ENCODE measurements at regions not wholly inside any gene's neighbourhood (a gene's known extent, or its start where the extent isn't known, plus 50 kb on each side); places are given as distances from the start of the nearest gene placed in this dataset.

DNA sequence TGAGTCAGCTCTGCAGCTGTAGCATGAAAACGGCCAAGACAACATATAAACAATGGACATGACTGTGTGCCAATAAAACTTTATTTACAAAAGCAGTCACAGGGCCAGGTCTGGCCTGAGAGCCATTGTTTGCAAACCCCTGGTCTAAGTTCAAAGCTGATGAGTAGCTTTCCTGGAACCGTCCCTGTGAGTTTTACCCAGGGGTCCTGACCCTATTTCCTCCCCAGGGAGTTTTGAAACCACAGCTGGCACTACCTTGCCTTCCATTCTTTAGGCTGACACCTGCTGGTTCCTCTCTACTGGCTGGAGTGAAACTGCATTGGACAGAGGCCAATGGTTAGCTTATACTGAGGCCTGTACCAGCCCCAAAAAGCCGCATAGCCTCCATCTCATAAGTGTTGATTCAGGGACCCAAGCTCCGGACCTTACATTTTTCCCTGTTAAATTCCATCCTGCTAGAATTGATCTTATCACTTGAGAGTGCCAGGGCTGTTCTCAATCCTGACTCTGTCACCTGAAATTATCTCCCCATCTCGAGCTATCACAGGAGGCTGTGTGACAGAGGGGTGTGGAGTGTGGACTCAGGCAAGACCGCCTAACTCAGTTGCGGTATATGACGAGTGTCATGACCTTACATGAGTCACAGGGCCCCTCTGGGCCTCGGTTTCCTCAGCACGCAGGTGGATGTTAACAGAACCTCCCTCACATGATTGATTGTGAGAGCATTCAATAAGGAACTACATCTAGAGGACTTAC is 343.6 kb downstream of the NPHP4 start:
- no peak overlapping the region for H3K4me2 ChIP-seq
- DNase-seq (ENCODE audit: low spot score), result no peak
- no peaks in the 10 kb centered on the region; the same call in 1 of the 2 replicates for H3K36me3 ChIP-seq (ENCODE audit: insufficient read depth)
- peaks cover 6% of the 10 kb centered on the region for H3K27me3 Mint-ChIP-seq (ENCODE audit: insufficient read depth, low read depth, poor library complexity)
- H3K27ac ChIP-seq (ENCODE audit: low read depth), result no peak overlapping the region
- TF ChIP-seq EZH2phosphoT487 (IDR thresholded peaks at IDR 0.05; ENCODE audit: unreplicated experiment) (no peak), EZH2 (IDR thresholded peaks at IDR 0.05; ENCODE audit: low read depth, unreplicated experiment) (no peak), CREB1 (CRISPR knock-in tag; IDR thresholded peaks at IDR 0.05; ENCODE audit: low read depth) (no peak), ZNF114 (CRISPR knock-in tag; IDR thresholded peaks at IDR 0.05) (no peak), STAT1 (IDR thresholded peaks at IDR 0.05; ENCODE audit: unreplicated experiment) (no peak), NANOG (IDR thresholded peaks at IDR 0.05; ENCODE audit: borderline replicate concordance) (no peak), ZNF331 (CRISPR knock-in tag; IDR thresholded peaks at IDR 0.05; ENCODE audit: low read depth) (no peak), JUNB (IDR thresholded peaks at IDR 0.05; ENCODE audit: unreplicated experiment) (no peak)
- TF ChIP-seq, protein P1, sequence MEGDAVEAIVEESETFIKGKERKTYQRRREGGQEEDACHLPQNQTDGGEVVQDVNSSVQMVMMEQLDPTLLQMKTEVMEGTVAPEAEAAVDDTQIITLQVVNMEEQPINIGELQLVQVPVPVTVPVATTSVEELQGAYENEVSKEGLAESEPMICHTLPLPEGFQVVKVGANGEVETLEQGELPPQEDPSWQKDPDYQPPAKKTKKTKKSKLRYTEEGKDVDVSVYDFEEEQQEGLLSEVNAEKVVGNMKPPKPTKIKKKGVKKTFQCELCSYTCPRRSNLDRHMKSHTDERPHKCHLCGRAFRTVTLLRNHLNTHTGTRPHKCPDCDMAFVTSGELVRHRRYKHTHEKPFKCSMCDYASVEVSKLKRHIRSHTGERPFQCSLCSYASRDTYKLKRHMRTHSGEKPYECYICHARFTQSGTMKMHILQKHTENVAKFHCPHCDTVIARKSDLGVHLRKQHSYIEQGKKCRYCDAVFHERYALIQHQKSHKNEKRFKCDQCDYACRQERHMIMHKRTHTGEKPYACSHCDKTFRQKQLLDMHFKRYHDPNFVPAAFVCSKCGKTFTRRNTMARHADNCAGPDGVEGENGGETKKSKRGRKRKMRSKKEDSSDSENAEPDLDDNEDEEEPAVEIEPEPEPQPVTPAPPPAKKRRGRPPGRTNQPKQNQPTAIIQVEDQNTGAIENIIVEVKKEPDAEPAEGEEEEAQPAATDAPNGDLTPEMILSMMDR (conservative IDR thresholded peaks at IDR 0.05; ENCODE audit: low read depth in 2 of 2), result no peak
- TF ChIP-seq, protein P2, sequence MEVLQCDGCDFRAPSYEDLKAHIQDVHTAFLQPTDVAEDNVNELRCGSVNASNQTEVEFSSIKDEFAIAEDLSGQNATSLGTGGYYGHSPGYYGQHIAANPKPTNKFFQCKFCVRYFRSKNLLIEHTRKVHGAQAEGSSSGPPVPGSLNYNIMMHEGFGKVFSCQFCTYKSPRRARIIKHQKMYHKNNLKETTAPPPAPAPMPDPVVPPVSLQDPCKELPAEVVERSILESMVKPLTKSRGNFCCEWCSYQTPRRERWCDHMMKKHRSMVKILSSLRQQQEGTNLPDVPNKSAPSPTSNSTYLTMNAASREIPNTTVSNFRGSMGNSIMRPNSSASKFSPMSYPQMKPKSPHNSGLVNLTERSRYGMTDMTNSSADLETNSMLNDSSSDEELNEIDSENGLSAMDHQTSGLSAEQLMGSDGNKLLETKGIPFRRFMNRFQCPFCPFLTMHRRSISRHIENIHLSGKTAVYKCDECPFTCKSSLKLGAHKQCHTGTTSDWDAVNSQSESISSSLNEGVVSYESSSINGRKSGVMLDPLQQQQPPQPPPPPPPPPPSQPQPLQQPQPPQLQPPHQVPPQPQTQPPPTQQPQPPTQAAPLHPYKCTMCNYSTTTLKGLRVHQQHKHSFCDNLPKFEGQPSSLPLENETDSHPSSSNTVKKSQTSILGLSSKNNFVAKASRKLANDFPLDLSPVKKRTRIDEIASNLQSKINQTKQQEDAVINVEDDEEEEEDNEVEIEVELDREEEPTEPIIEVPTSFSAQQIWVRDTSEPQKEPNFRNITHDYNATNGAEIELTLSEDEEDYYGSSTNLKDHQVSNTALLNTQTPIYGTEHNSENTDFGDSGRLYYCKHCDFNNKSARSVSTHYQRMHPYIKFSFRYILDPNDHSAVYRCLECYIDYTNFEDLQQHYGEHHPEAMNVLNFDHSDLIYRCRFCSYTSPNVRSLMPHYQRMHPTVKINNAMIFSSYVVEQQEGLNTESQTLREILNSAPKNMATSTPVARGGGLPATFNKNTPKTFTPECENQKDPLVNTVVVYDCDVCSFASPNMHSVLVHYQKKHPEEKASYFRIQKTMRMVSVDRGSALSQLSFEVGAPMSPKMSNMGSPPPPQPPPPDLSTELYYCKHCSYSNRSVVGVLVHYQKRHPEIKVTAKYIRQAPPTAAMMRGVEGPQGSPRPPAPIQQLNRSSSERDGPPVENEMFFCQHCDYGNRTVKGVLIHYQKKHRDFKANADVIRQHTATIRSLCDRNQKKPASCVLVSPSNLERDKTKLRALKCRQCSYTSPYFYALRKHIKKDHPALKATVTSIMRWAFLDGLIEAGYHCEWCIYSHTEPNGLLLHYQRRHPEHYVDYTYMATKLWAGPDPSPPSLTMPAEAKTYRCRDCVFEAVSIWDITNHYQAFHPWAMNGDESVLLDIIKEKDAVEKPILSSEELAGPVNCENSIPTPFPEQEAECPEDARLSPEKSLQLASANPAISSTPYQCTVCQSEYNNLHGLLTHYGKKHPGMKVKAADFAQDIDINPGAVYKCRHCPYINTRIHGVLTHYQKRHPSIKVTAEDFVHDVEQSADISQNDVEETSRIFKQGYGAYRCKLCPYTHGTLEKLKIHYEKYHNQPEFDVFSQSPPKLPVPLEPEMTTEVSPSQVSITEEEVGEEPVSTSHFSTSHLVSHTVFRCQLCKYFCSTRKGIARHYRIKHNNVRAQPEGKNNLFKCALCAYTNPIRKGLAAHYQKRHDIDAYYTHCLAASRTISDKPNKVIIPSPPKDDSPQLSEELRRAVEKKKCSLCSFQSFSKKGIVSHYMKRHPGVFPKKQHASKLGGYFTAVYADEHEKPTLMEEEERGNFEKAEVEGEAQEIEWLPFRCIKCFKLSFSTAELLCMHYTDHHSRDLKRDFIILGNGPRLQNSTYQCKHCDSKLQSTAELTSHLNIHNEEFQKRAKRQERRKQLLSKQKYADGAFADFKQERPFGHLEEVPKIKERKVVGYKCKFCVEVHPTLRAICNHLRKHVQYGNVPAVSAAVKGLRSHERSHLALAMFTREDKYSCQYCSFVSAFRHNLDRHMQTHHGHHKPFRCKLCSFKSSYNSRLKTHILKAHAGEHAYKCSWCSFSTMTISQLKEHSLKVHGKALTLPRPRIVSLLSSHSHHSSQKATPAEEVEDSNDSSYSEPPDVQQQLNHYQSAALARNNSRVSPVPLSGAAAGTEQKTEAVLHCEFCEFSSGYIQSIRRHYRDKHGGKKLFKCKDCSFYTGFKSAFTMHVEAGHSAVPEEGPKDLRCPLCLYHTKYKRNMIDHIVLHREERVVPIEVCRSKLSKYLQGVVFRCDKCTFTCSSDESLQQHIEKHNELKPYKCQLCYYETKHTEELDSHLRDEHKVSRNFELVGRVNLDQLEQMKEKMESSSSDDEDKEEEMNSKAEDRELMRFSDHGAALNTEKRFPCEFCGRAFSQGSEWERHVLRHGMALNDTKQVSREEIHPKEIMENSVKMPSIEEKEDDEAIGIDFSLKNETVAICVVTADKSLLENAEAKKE (CRISPR knock-in tag; IDR thresholded peaks at IDR 0.05), result no peak
- TF ChIP-seq, protein P3, sequence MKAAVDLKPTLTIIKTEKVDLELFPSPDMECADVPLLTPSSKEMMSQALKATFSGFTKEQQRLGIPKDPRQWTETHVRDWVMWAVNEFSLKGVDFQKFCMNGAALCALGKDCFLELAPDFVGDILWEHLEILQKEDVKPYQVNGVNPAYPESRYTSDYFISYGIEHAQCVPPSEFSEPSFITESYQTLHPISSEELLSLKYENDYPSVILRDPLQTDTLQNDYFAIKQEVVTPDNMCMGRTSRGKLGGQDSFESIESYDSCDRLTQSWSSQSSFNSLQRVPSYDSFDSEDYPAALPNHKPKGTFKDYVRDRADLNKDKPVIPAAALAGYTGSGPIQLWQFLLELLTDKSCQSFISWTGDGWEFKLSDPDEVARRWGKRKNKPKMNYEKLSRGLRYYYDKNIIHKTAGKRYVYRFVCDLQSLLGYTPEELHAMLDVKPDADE (IDR thresholded peaks at IDR 0.05), result no peak
- no peak overlapping the region for H3K4me3 ChIP-seq
- H3K9me2 ChIP-seq (ENCODE audit: insufficient read depth), result no peaks in the 10 kb centered on the region
- no peaks in the 10 kb centered on the region for H3K27me3 ChIP-seq (ENCODE audit: insufficient read depth)
- no peak overlapping the region for H3K27ac Mint-ChIP-seq
- H3K4me1 ChIP-seq (ENCODE audit: insufficient read depth), result no peaks in the 10 kb centered on the region
- H3K4me3 Mint-ChIP-seq, result no peak overlapping the region
- peaks cover 17% of the 10 kb centered on the region for H3K4me1 Mint-ChIP-seq
- peaks cover 7% of the 10 kb centered on the region; the same call in 2 of the 3 replicates for H3K9me3 Mint-ChIP-seq
- no peaks in the 10 kb centered on the region for H3K79me2 ChIP-seq (replicated peaks; ENCODE audit: insufficient read depth)
- H3K36me3 Mint-ChIP-seq (ENCODE audit: low read depth), result no peaks in the 10 kb centered on the region
- no peak overlapping the region for H2AFZ ChIP-seq
- H3F3A ChIP-seq (replicated peaks; ENCODE audit: low read depth), result no peaks in the 10 kb centered on the region
- H4K20me1 ChIP-seq (replicated peaks; ENCODE audit: insufficient read depth), result no peaks in the 10 kb centered on the region
- ATAC-seq, result no peak
